Liver (tissue), 8 donors: ENCODE measurements at regions not wholly inside any gene's neighbourhood (a gene's known extent, or its start where the extent isn't known, plus 50 kb on each side); places are given as distances from the start of the nearest gene placed in this dataset.

Source experiments
- DNase-seq: peaks from one replicate; pipeline ENCODE4 v3.0.0-alpha.2; 2017; ENCODE audit warnings: low spot score
- H3K27ac ChIP-seq, 2 donors: one replicate each; pipeline ENCODE4 v1.7.0; 2013; ENCODE audit warnings: inconsistent platforms in 2 of 2, low read length in 2 of 2, control low read depth in 1 of 2, low read depth in 1 of 2, mild to moderate bottlenecking in 1 of 2
- H3K27me3 ChIP-seq, 4 donors: one replicate each; pipeline versions ENCODE4 v1.6.1 to v1.7.0; 2013; ENCODE audit warnings: low read length in 3 of 4, inconsistent platforms in 1 of 4, mild to moderate bottlenecking in 1 of 4, moderate library complexity in 1 of 4; ENCODE audit not compliant: control insufficient read depth in 4 of 4, insufficient read depth in 4 of 4
- H3K36me3 ChIP-seq, 4 donors: one replicate each; pipeline versions ENCODE4 v1.6.1 to v1.7.0; 2013; ENCODE audit warnings: low read length in 3 of 4, mild to moderate bottlenecking in 3 of 4, low read depth in 1 of 4, moderate library complexity in 1 of 4; ENCODE audit not compliant: control insufficient read depth in 4 of 4, insufficient read depth in 3 of 4
- H3K4me1 ChIP-seq, 4 donors: one replicate each; pipeline versions ENCODE4 v1.6.1 to v1.7.0; 2013; ENCODE audit warnings: low read length in 3 of 4, mild to moderate bottlenecking in 3 of 4, moderate library complexity in 1 of 4; ENCODE audit not compliant: control insufficient read depth in 4 of 4, insufficient read depth in 4 of 4
- H3K4me3 ChIP-seq, 3 donors: one replicate each; pipeline versions ENCODE4 v1.6.1 to v1.7.0; 2013; ENCODE audit warnings: low read length in 3 of 3, control low read depth in 1 of 3, low read depth in 1 of 3, mild to moderate bottlenecking in 1 of 3
- H3K9ac ChIP-seq, 2 donors: one replicate each; pipeline ENCODE4 v1.7.0; 2013; ENCODE audit warnings: low read length in 2 of 2, mild to moderate bottlenecking in 2 of 2, moderate library complexity in 2 of 2, control low read depth in 1 of 2, low read depth in 1 of 2
- H3K9me3 ChIP-seq, 4 donors: one replicate each; pipeline versions ENCODE4 v1.6.1 to v1.7.0; 2013; ENCODE audit warnings: low read length in 3 of 4; ENCODE audit not compliant: control insufficient read depth in 4 of 4
- EGR1 ChIP-seq, 2 donors: IDR thresholded peaks; 2 replicates each; pipeline ENCODE4 v1.6.1; 2016 to 2018; ENCODE audit warnings: antibody characterized with exemption in 2 of 2, low read depth in 2 of 2
- FOXA1 ChIP-seq: IDR thresholded peaks from 2 replicates; pipeline ENCODE4 v1.6.1; 2016; ENCODE audit warnings: antibody characterized with exemption
- FOXA2 ChIP-seq: IDR thresholded peaks from 2 replicates; pipeline ENCODE4 v1.6.1; 2016; ENCODE audit warnings: antibody characterized with exemption
- GABPA ChIP-seq, 2 donors: IDR thresholded peaks in 1 of 2; conservative IDR thresholded peaks in 1 of 2; 2 replicates each; pipeline ENCODE4 v1.6.1; 2016; ENCODE audit warnings: antibody characterized with exemption in 2 of 2, mild to moderate bottlenecking in 1 of 2, moderate library complexity in 1 of 2
- HNF4A ChIP-seq, 2 donors: conservative IDR thresholded peaks; 2 replicates each; pipeline ENCODE4 v1.6.1; 2016; ENCODE audit warnings: antibody characterized with exemption in 2 of 2, mild to moderate bottlenecking in 2 of 2
- JUND ChIP-seq, 2 donors: IDR thresholded peaks; 2 replicates each; pipeline ENCODE4 v1.6.1; 2016; ENCODE audit warnings: antibody characterized with exemption in 2 of 2
- NR2F2 ChIP-seq: IDR thresholded peaks from 2 replicates; pipeline ENCODE4 v1.6.1; 2016; ENCODE audit warnings: antibody characterized with exemption
- RXRA ChIP-seq, 2 donors: IDR thresholded peaks; 2 replicates each; pipeline ENCODE4 v1.6.1; 2017 to 2018; ENCODE audit warnings: antibody characterized with exemption in 2 of 2, mild to moderate bottlenecking in 1 of 2
- YY1 ChIP-seq: IDR thresholded peaks from 2 replicates; pipeline ENCODE4 v1.6.1; 2016; ENCODE audit warnings: antibody characterized with exemption, mild to moderate bottlenecking
- WGBS: extraction: QIAGEN DNeasy Blood & Tissue Kit; methylation state at CpG from one replicate; pipeline ENCODE4 v1.1.7; 2013; 5-methylcytosine and 5-hydroxymethylcytosine counted together
- TF ChIP-seq, protein P1 (sequence below): IDR thresholded peaks from 2 replicates; pipeline ENCODE4 v1.6.1; 2016; ENCODE audit warnings: antibody characterized with exemption
- TF ChIP-seq, protein P2 (sequence below): IDR thresholded peaks from 2 replicates; pipeline ENCODE4 v1.6.1; 2016; ENCODE audit warnings: antibody characterized with exemption
- TF ChIP-seq, protein P3 (sequence below): IDR thresholded peaks from 2 replicates; pipeline ENCODE4 v1.6.1; 2016; ENCODE audit warnings: antibody characterized with exemption, mild to moderate bottlenecking
- TF ChIP-seq, protein P4 (sequence below): fragments of 150-350 bp; IDR thresholded peaks from 2 replicates; pipeline ENCODE4 v1.5.1; 2017; ENCODE audit warnings: improper control_type of control experiment, low read depth, low read length; ENCODE audit not compliant: missing input control
- donor health status: healthy.
- donor health status: healthy.
- donor health status: healthy.
- donor health status: healthy.
- donor health status: healthy.

DNA sequence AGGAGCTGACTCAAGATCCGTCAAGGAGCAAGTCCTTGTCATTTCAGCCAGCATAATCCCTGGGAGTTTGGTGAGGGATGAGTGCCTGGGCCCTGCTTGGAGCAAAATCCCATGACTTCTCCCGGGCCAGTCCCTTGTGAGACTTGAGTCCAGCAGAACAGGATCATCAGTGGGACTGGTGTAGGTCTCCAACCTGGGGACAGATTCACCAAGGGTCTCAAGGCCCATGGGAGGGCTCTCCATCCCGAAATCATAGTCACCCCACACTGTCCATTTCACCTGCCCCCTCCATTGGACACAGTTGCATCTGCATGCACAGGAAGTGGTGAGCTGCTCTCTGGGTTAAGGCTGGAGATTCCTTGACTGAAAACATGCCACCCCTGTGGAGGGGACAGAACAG, 178.2 kb downstream of the FOXD2 start:
- Histone ChIP-seq H3K36me3 (no peaks in the 10 kb centered on the region), H3K4me3 (no peak overlapping the region), H3K27ac (no peak overlapping the region), H3K4me1 (no peaks in the 10 kb centered on the region), H3K27me3 (no peaks in the 10 kb centered on the region), H3K9ac (no peak overlapping the region), H3K9me3 (no peaks in the 10 kb centered on the region)
- WGBS = 90% methylated on average over 3 of the region's 3 CpGs
- DNase-seq = peak; percentile 9
- TF ChIP-seq EGR1 (IDR thresholded peaks at IDR 0.05; ENCODE audit: low read depth in 2 of 2) (no peak), GABPA (IDR thresholded peaks at IDR 0.05 in 1 of 2, conservative IDR thresholded peaks at IDR 0.05 in 1 of 2) (no peak), YY1 (no peak)

DNA sequence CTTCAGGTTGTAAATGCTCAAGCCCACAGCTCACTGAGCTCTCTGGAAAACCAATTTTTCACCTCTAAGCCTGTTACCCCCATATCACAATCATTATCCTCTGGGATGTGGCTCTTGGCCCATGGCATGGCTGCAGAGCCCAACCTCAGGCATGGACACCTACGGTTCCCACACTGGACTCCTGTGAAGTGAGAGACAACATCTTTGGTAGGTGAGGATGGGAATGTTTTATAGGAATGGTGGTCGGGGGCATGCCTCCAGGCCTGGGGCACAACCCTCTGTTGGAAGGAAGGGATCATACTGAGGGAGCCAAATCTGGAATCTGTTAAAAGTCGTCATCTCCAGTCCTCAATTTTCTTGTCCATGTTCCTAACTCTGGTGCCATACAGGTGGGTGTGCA, 179.1 kb downstream of the FOXD2 start:
- Histone ChIP-seq H3K27me3 (no peaks in the 10 kb centered on the region), H3K27ac (no peak overlapping the region), H3K4me3 (no peak overlapping the region), H3K4me1 (no peaks in the 10 kb centered on the region), H3K9ac (no peak overlapping the region), H3K9me3 (no peaks in the 10 kb centered on the region), H3K36me3 (no peaks in the 10 kb centered on the region)
- 91% methylated on average over 3 of the region's 3 CpGs for WGBS
- DNase-seq = peak; percentile 19
- TF ChIP-seq FOXA1 (no peak), EGR1 (IDR thresholded peaks at IDR 0.05; ENCODE audit: low read depth in 2 of 2) (no peak), RXRA (IDR thresholded peaks at IDR 0.05) (no peak), NR2F2 (no peak), JUND (IDR thresholded peaks at IDR 0.05) (no peak), YY1 (no peak), HNF4A (conservative IDR thresholded peaks at IDR 0.05) (no peak), FOXA2 (no peak), GABPA (IDR thresholded peaks at IDR 0.05 in 1 of 2, conservative IDR thresholded peaks at IDR 0.05 in 1 of 2) (no peak)
- TF ChIP-seq, protein P1, sequence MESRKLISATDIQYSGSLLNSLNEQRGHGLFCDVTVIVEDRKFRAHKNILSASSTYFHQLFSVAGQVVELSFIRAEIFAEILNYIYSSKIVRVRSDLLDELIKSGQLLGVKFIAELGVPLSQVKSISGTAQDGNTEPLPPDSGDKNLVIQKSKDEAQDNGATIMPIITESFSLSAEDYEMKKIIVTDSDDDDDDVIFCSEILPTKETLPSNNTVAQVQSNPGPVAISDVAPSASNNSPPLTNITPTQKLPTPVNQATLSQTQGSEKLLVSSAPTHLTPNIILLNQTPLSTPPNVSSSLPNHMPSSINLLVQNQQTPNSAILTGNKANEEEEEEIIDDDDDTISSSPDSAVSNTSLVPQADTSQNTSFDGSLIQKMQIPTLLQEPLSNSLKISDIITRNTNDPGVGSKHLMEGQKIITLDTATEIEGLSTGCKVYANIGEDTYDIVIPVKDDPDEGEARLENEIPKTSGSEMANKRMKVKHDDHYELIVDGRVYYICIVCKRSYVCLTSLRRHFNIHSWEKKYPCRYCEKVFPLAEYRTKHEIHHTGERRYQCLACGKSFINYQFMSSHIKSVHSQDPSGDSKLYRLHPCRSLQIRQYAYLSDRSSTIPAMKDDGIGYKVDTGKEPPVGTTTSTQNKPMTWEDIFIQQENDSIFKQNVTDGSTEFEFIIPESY = no peak
- TF ChIP-seq, protein P2, sequence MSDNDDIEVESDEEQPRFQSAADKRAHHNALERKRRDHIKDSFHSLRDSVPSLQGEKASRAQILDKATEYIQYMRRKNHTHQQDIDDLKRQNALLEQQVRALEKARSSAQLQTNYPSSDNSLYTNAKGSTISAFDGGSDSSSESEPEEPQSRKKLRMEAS = no peak
- TF ChIP-seq, protein P3, sequence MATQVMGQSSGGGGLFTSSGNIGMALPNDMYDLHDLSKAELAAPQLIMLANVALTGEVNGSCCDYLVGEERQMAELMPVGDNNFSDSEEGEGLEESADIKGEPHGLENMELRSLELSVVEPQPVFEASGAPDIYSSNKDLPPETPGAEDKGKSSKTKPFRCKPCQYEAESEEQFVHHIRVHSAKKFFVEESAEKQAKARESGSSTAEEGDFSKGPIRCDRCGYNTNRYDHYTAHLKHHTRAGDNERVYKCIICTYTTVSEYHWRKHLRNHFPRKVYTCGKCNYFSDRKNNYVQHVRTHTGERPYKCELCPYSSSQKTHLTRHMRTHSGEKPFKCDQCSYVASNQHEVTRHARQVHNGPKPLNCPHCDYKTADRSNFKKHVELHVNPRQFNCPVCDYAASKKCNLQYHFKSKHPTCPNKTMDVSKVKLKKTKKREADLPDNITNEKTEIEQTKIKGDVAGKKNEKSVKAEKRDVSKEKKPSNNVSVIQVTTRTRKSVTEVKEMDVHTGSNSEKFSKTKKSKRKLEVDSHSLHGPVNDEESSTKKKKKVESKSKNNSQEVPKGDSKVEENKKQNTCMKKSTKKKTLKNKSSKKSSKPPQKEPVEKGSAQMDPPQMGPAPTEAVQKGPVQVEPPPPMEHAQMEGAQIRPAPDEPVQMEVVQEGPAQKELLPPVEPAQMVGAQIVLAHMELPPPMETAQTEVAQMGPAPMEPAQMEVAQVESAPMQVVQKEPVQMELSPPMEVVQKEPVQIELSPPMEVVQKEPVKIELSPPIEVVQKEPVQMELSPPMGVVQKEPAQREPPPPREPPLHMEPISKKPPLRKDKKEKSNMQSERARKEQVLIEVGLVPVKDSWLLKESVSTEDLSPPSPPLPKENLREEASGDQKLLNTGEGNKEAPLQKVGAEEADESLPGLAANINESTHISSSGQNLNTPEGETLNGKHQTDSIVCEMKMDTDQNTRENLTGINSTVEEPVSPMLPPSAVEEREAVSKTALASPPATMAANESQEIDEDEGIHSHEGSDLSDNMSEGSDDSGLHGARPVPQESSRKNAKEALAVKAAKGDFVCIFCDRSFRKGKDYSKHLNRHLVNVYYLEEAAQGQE = no peak
- TF ChIP-seq, protein P4, sequence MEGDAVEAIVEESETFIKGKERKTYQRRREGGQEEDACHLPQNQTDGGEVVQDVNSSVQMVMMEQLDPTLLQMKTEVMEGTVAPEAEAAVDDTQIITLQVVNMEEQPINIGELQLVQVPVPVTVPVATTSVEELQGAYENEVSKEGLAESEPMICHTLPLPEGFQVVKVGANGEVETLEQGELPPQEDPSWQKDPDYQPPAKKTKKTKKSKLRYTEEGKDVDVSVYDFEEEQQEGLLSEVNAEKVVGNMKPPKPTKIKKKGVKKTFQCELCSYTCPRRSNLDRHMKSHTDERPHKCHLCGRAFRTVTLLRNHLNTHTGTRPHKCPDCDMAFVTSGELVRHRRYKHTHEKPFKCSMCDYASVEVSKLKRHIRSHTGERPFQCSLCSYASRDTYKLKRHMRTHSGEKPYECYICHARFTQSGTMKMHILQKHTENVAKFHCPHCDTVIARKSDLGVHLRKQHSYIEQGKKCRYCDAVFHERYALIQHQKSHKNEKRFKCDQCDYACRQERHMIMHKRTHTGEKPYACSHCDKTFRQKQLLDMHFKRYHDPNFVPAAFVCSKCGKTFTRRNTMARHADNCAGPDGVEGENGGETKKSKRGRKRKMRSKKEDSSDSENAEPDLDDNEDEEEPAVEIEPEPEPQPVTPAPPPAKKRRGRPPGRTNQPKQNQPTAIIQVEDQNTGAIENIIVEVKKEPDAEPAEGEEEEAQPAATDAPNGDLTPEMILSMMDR = no peak
